Loucy (cell line): ENCODE measurements at regions not wholly inside any gene's neighbourhood (a gene's known extent, or its start where the extent isn't known, plus 50 kb on each side); places are given as distances from the start of the nearest gene placed in this dataset.

Source experiments
- H2AFZ ChIP-seq: fragments of 200-600 bp; sonication (generic); 2 replicates; pipeline ENCODE4 v1.6.0; 2016; ENCODE audit warnings: antibody characterized with exemption, mild to moderate bottlenecking, low read length, moderate library complexity
- H3F3A ChIP-seq: fragments of 200-600 bp; 2 replicates; pipeline ENCODE4 v1.6.0; 2016; ENCODE audit warnings: antibody characterized with exemption, low read depth, mild to moderate bottlenecking
- H3K27me3 ChIP-seq: fragments of 200-600 bp; sonication (generic); 2 replicates; pipeline ENCODE4 v1.6.1; 2014; ENCODE audit warnings: low read length, mild to moderate bottlenecking; ENCODE audit not compliant: insufficient read depth, poor library complexity, severe bottlenecking
- H3K36me3 ChIP-seq: fragments of 200-600 bp; sonication (generic); 2 replicates; pipeline ENCODE4 v1.6.1; 2016; ENCODE audit warnings: low read length; ENCODE audit not compliant: insufficient read depth
- H3K4me1 ChIP-seq: fragments of 200-600 bp; sonication (generic); 2 replicates; pipeline ENCODE4 v1.5.1; 2014; ENCODE audit warnings: low read length, mild to moderate bottlenecking; ENCODE audit not compliant: insufficient read depth, poor library complexity, severe bottlenecking
- H3K4me2 ChIP-seq: fragments of 200-600 bp; sonication (generic); 2 replicates; pipeline ENCODE4 v1.6.0; 2014; ENCODE audit warnings: antibody characterized with exemption, low read length, low read depth, mild to moderate bottlenecking; ENCODE audit not compliant: poor library complexity, severe bottlenecking
- H3K4me3 ChIP-seq: fragments of 200-600 bp; sonication (generic); 2 replicates; pipeline ENCODE4 v1.5.1; 2014; ENCODE audit warnings: low read length, mild to moderate bottlenecking, mixed read lengths; ENCODE audit not compliant: poor library complexity, severe bottlenecking
- H3K79me2 ChIP-seq: fragments of 200-600 bp; sonication (generic); 2 replicates; pipeline ENCODE4 v1.6.1; 2014; ENCODE audit warnings: low read length; ENCODE audit not compliant: insufficient read depth
- H3K9ac ChIP-seq: fragments of 200-600 bp; sonication (generic); 2 replicates; pipeline ENCODE4 v1.6.0; 2014; ENCODE audit warnings: mild to moderate bottlenecking, low read depth, low read length, moderate library complexity; ENCODE audit not compliant: poor library complexity, severe bottlenecking
- H3K9me2 ChIP-seq: fragments of 200-600 bp; sonication (generic); replicated peaks from 2 replicates; pipeline ENCODE4 v1.6.1; 2016; ENCODE audit warnings: low read depth, low read length, mixed read lengths
- H3K9me3 ChIP-seq: fragments of 200-600 bp; sonication (generic); 2 replicates; pipeline ENCODE4 v1.6.1; 2014; ENCODE audit warnings: mild to moderate bottlenecking, antibody characterized with exemption, low read length, low read depth; ENCODE audit not compliant: insufficient read depth
- H4K20me1 ChIP-seq: fragments of 200-600 bp; sonication (generic); 2 replicates; pipeline ENCODE4 v1.6.0; 2014; ENCODE audit warnings: antibody characterized with exemption, low read length, mild to moderate bottlenecking; ENCODE audit not compliant: insufficient read depth, poor library complexity, severe bottlenecking
- EZH2phosphoT487 ChIP-seq: fragments of 200-600 bp; IDR thresholded peaks from 2 replicates; pipeline ENCODE4 v1.6.1; 2018; ENCODE audit warnings: antibody characterized with exemption, mild to moderate bottlenecking, moderate library complexity, borderline replicate concordance
- TF ChIP-seq, protein P1 (sequence below): fragments of 200-600 bp; sonication (generic); conservative IDR thresholded peaks from 2 replicates; pipeline ENCODE4 v1.5.1; 2014; ENCODE audit warnings: mild to moderate bottlenecking, antibody characterized with exemption, low read length

GRCh38 chr11:112437096-112437495 is 176.4 kb upstream of the PLET1 start:
- no peaks in the 10 kb centered on the region for H3K27me3 ChIP-seq
- TF ChIP-seq, protein P1, sequence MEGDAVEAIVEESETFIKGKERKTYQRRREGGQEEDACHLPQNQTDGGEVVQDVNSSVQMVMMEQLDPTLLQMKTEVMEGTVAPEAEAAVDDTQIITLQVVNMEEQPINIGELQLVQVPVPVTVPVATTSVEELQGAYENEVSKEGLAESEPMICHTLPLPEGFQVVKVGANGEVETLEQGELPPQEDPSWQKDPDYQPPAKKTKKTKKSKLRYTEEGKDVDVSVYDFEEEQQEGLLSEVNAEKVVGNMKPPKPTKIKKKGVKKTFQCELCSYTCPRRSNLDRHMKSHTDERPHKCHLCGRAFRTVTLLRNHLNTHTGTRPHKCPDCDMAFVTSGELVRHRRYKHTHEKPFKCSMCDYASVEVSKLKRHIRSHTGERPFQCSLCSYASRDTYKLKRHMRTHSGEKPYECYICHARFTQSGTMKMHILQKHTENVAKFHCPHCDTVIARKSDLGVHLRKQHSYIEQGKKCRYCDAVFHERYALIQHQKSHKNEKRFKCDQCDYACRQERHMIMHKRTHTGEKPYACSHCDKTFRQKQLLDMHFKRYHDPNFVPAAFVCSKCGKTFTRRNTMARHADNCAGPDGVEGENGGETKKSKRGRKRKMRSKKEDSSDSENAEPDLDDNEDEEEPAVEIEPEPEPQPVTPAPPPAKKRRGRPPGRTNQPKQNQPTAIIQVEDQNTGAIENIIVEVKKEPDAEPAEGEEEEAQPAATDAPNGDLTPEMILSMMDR = no peak
- no peak for TF ChIP-seq EZH2phosphoT487
- no peaks in the 10 kb centered on the region for H3K4me1 ChIP-seq

GRCh38 chr11:112439614-112440013 is 179.0 kb upstream of the PLET1 start:
- Histone ChIP-seq H3K36me3 (no peaks in the 10 kb centered on the region), H3K9ac (no peak overlapping the region), H3K9me3 (0 out of 2 replicates have a peak, but pooled peaks cover 3% of the 10 kb centered on the region), H3K4me1 (no peaks in the 10 kb centered on the region), H4K20me1 (no peaks in the 10 kb centered on the region), H3K4me3 (no peak overlapping the region), H3K4me2 (no peak overlapping the region), H3K27me3 (no peaks in the 10 kb centered on the region), H3F3A (no peaks in the 10 kb centered on the region), H3K9me2 (no peaks in the 10 kb centered on the region), H2AFZ (no peak overlapping the region), H3K79me2 (no peaks in the 10 kb centered on the region)
- TF ChIP-seq, protein P1 = no peak
- TF ChIP-seq EZH2phosphoT487 = no peak

More at GRCh38 chr11:112437096-112437495, 176.4 kb upstream of the PLET1 start:
- no peak overlapping the region for H3K4me3 ChIP-seq
- no peaks in the 10 kb centered on the region for H4K20me1 ChIP-seq
- no peak overlapping the region for H2AFZ ChIP-seq
- H3K9me2 ChIP-seq = no peaks in the 10 kb centered on the region
- H3K4me2 ChIP-seq = no peak overlapping the region
- H3K9me3 ChIP-seq = 0 out of 2 replicates have a peak, but pooled peaks cover 3% of the 10 kb centered on the region
- no peaks in the 10 kb centered on the region for H3K36me3 ChIP-seq
- no peak overlapping the region for H3K9ac ChIP-seq
- H3K79me2 ChIP-seq = no peaks in the 10 kb centered on the region
- no peaks in the 10 kb centered on the region for H3F3A ChIP-seq

DNA sequence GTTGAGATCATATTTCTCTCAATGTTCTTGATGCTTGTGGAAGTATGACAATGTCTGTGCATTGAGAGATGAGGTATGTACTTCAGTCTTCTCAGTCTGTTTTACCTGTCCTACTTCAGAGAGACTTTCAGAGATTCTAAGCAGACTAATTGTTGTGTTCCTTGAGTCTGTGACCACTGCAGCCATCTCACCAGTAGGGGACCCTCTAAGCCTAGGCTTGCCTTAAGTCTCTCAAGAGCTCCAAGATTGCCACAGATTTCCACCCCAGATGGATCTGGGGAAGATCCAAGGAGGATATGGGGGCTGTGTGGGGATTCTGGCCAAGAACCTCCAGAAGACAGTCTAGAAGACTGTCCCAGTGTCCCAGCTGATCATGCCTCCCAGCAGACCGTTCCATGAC is 179.9 kb upstream of the PLET1 start:
- TF ChIP-seq, protein P1 = no peak
- TF ChIP-seq EZH2phosphoT487 = no peak
- Histone ChIP-seq H3F3A (no peaks in the 10 kb centered on the region), H3K9me2 (no peaks in the 10 kb centered on the region), H3K9ac (no peak overlapping the region), H4K20me1 (no peaks in the 10 kb centered on the region), H3K79me2 (no peaks in the 10 kb centered on the region), H3K9me3 (0 out of 2 replicates have a peak, but pooled peaks cover 3% of the 10 kb centered on the region), H3K36me3 (no peaks in the 10 kb centered on the region), H2AFZ (no peak overlapping the region), H3K4me3 (no peak overlapping the region), H3K4me2 (no peak overlapping the region), H3K4me1 (no peaks in the 10 kb centered on the region), H3K27me3 (no peaks in the 10 kb centered on the region)
